ENCODE measurements at regions not wholly inside any gene's neighbourhood (a gene's known extent, or its start where the extent isn't known, plus 50 kb on each side); places are given as distances from the start of the nearest gene placed in this dataset.

DNA sequence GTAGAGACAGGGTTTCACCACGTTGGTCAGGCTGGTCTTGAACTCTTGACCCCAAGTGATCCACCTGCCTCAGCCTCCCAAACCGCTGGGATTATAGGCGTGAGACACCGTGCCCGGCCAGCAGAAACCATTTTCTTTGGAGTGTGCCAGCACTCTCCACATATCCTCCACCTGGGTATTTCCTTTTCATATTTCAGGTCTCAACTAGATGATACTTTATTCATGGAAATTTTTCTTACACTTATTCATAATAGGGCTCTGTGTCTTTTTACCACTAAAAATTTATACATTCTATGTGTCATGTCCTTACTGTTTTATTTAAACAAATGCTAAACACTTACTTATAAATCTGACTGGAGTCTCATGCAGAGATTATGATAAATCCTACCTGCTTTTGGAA, 305.9 kb downstream of the PCDH20 start (continued):
- TF ChIP-seq, protein P1, sequence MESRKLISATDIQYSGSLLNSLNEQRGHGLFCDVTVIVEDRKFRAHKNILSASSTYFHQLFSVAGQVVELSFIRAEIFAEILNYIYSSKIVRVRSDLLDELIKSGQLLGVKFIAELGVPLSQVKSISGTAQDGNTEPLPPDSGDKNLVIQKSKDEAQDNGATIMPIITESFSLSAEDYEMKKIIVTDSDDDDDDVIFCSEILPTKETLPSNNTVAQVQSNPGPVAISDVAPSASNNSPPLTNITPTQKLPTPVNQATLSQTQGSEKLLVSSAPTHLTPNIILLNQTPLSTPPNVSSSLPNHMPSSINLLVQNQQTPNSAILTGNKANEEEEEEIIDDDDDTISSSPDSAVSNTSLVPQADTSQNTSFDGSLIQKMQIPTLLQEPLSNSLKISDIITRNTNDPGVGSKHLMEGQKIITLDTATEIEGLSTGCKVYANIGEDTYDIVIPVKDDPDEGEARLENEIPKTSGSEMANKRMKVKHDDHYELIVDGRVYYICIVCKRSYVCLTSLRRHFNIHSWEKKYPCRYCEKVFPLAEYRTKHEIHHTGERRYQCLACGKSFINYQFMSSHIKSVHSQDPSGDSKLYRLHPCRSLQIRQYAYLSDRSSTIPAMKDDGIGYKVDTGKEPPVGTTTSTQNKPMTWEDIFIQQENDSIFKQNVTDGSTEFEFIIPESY (IDR thresholded peaks at IDR 0.05; ENCODE audit: borderline replicate concordance, low read depth) = no peak
- TF ChIP-seq MEF2A (IDR thresholded peaks at IDR 0.05; ENCODE audit: borderline replicate concordance, low read depth) = no peak

DNA sequence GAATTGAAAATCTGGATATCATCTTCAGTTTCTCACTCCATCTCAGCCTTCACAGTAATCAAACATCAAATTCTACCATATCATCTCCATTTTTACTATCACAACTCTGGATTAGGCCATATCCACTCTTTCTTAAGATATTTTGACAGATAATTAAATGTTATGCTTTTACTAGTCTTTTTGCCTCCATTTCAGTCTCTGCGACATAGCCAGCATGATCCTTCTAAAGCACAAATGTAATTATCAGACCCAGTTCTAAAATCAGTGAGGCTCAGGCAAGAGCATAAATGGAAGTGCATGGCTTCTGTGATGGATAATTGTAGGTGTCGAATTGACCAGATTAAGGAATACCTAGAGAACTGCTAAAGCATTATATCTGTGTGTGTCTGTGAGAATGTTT, 307.7 kb downstream of the PCDH20 start:
- Histone ChIP-seq H3K9me2 (no peaks in the 10 kb centered on the region), H4K20me1 (ENCODE audit: insufficient read depth) (no peaks in the 10 kb centered on the region), H3K4me2 (no peak overlapping the region), H3K9me3 (no peaks in the 10 kb centered on the region; the same call in 1 of the 2 replicates), H3K4me1 (ENCODE audit: control insufficient read depth in 1 of 2, insufficient read depth in 2 of 2, low read depth in 1 of 2, low read length in 1 of 2) (peaks cover 0 to 5% of the 10 kb centered on the region in 2 experiments; a peak in 2 of 4 replicates), H3K79me2 (ENCODE audit: insufficient read depth) (no peaks in the 10 kb centered on the region), H3K27me3 (ENCODE audit: insufficient read depth) (no peaks in the 10 kb centered on the region), H3K4me3 (ENCODE audit: low read depth in 2 of 2, low read length in 1 of 2) (no peak overlapping the region), H3K27ac (ENCODE audit: low read depth in 2 of 2, low read length in 1 of 2) (no peak overlapping the region), H3K9ac (no peak overlapping the region), H3K36me3 (replicated peaks in 1 of 2; ENCODE audit: control insufficient read depth in 1 of 2, insufficient read depth in 2 of 2, low read length in 1 of 2) (no peaks in the 10 kb centered on the region), H2AFZ (ENCODE audit: low read depth) (no peak overlapping the region), H3F3A (replicated peaks; ENCODE audit: insufficient read depth) (no peaks in the 10 kb centered on the region)
- DNase-seq = no peak
- TF ChIP-seq, protein P2, sequence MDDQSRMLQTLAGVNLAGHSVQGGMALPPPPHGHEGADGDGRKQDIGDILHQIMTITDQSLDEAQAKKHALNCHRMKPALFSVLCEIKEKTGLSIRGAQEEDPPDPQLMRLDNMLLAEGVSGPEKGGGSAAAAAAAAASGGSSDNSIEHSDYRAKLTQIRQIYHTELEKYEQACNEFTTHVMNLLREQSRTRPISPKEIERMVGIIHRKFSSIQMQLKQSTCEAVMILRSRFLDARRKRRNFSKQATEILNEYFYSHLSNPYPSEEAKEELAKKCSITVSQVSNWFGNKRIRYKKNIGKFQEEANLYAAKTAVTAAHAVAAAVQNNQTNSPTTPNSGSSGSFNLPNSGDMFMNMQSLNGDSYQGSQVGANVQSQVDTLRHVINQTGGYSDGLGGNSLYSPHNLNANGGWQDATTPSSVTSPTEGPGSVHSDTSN (IDR thresholded peaks at IDR 0.05) = no peak
- no peak for TF ChIP-seq NFIC (IDR thresholded peaks at IDR 0.05; ENCODE audit: borderline replicate concordance)
- TF ChIP-seq, protein P3, sequence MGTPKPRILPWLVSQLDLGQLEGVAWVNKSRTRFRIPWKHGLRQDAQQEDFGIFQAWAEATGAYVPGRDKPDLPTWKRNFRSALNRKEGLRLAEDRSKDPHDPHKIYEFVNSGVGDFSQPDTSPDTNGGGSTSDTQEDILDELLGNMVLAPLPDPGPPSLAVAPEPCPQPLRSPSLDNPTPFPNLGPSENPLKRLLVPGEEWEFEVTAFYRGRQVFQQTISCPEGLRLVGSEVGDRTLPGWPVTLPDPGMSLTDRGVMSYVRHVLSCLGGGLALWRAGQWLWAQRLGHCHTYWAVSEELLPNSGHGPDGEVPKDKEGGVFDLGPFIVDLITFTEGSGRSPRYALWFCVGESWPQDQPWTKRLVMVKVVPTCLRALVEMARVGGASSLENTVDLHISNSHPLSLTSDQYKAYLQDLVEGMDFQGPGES (IDR thresholded peaks at IDR 0.05; ENCODE audit: low read depth, low read length) = no peak
- no peak for TF ChIP-seq TCF12 (IDR thresholded peaks at IDR 0.05)
- 36% methylated on average over 2 of the region's 2 CpGs for WGBS (ENCODE audit: low lambda C conversion rate)
- ChIA-PET POLR2A (no interaction called here), CTCF (no interaction called here)

DNA sequence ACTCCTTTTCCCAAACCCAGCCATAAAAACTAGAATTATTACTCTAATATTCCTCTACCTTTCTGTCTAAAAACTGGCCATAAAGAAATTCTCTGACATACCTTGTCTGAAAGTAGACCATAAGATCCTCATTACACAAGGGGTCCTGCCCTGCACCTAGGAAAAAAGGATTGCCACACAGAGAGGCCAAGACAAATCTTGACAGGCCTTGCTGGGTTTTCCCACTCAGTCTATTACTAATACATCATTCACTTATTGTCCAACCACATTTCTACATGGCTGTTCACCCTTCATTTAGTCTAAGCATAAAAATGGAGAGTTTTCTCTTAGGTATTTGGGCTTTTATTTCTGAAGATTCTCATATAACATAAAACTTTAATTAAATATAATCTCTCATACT, 319.8 kb downstream of the PCDH20 start:
- Histone ChIP-seq H3K9me3 (no peaks in the 10 kb centered on the region; the same call in 1 of the 2 replicates), H3K79me2 (ENCODE audit: insufficient read depth) (no peaks in the 10 kb centered on the region), H3K4me3 (ENCODE audit: low read depth in 2 of 2, low read length in 1 of 2) (no peak overlapping the region), H3K4me2 (no peak overlapping the region), H3K9ac (no peak overlapping the region), H3K27ac (ENCODE audit: low read depth in 2 of 2, low read length in 1 of 2) (no peak overlapping the region), H3K9me2 (no peaks in the 10 kb centered on the region), H3K27me3 (ENCODE audit: insufficient read depth) (no peaks in the 10 kb centered on the region), H2AFZ (ENCODE audit: low read depth) (no peak overlapping the region), H3F3A (replicated peaks; ENCODE audit: insufficient read depth) (no peaks in the 10 kb centered on the region), H4K20me1 (ENCODE audit: insufficient read depth) (no peaks in the 10 kb centered on the region), H3K36me3 (replicated peaks in 1 of 2; ENCODE audit: control insufficient read depth in 1 of 2, insufficient read depth in 2 of 2, low read length in 1 of 2) (no peaks in the 10 kb centered on the region), H3K4me1 (ENCODE audit: control insufficient read depth in 1 of 2, insufficient read depth in 2 of 2, low read depth in 1 of 2, low read length in 1 of 2) (no peaks in the 10 kb centered on the region)
- POLR2A ChIA-PET = no interaction called here
- CTCF ChIA-PET = no interaction called here
- TF ChIP-seq EP300 (IDR thresholded peaks at IDR 0.05; ENCODE audit: borderline replicate concordance in 1 of 2, low read depth in 1 of 2, low read length in 1 of 2) = no peak
- TF ChIP-seq, protein P1 (IDR thresholded peaks at IDR 0.05; ENCODE audit: borderline replicate concordance, low read depth) = no peak
- no peak for TF ChIP-seq RFX5 (IDR thresholded peaks at IDR 0.05; ENCODE audit: low read length)
- TF ChIP-seq TCF12 (IDR thresholded peaks at IDR 0.05) = no peak
- no peak for TF ChIP-seq GABPA (IDR thresholded peaks at IDR 0.05; ENCODE audit: low read depth)
- TF ChIP-seq, protein P4, sequence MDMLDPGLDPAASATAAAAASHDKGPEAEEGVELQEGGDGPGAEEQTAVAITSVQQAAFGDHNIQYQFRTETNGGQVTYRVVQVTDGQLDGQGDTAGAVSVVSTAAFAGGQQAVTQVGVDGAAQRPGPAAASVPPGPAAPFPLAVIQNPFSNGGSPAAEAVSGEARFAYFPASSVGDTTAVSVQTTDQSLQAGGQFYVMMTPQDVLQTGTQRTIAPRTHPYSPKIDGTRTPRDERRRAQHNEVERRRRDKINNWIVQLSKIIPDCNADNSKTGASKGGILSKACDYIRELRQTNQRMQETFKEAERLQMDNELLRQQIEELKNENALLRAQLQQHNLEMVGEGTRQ (IDR thresholded peaks at IDR 0.05; ENCODE audit: borderline replicate concordance, low read depth, low read length) = no peak
- no peak for TF ChIP-seq FOSL2 (IDR thresholded peaks at IDR 0.05; ENCODE audit: borderline replicate concordance, low read depth)
- TF ChIP-seq, protein P2 (IDR thresholded peaks at IDR 0.05) = no peak
- no peak for TF ChIP-seq RCOR1 (IDR thresholded peaks at IDR 0.05; ENCODE audit: low read length)
- TF ChIP-seq, protein P5, sequence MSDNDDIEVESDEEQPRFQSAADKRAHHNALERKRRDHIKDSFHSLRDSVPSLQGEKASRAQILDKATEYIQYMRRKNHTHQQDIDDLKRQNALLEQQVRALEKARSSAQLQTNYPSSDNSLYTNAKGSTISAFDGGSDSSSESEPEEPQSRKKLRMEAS (IDR thresholded peaks at IDR 0.05; ENCODE audit: low read depth) = no peak
- no peak for TF ChIP-seq YY1 (IDR thresholded peaks at IDR 0.05; ENCODE audit: low read depth)
- TF ChIP-seq TEAD4 (IDR thresholded peaks at IDR 0.05; ENCODE audit: borderline replicate concordance, insufficient read depth) = no peak
- no peak for DNase-seq

Data from SK-N-SH (cell line).